K562 (cell line): ENCODE measurements at regions not wholly inside any gene's neighbourhood (a gene's known extent, or its start where the extent isn't known, plus 50 kb on each side); places are given as distances from the start of the nearest gene placed in this dataset.

Experiments used
- CBFA2T2 ChIP-seq: fragments of 450-650 bp; conservative IDR thresholded peaks from 2 replicates; pipeline ENCODE4 v1.6.1; 2017; ENCODE audit warnings: mild to moderate bottlenecking
- CBX3 ChIP-seq, 2 experiments: IDR thresholded peaks; 1 replicate in 1 of 2; 2 replicates in 1 of 2; pipeline ENCODE4 v1.6.1; 2012; ENCODE audit warnings: inconsistent platforms in 2 of 2, low read length in 2 of 2, borderline replicate concordance in 1 of 2, control low read depth in 1 of 2
- CEBPG ChIP-seq, 3 experiments: fragments of 200-800 bp in 1 of 3; sonication (Bioruptor generic) in 1 of 3; sonication (generic) in 1 of 3; formaldehyde crosslinking in 1 of 3; IDR thresholded peaks in 2 of 3; conservative IDR thresholded peaks in 1 of 3; 2 replicates each; pipeline versions ENCODE4 v1.6.1 to v1.8.0; 2016 to 2022; ENCODE audit warnings: missing compliant biosample characterization in 2 of 3, missing genetic modification characterization in 2 of 3, mild to moderate bottlenecking in 1 of 3, missing genetic modification reagents in 1 of 3
- CHCHD3 ChIP-seq: fragments of 250-450 bp; sonication (Bioruptor Pico); IDR thresholded peaks from 2 replicates; pipeline ENCODE4 v2.1.2; 2022; ENCODE audit warnings: mild to moderate bottlenecking
- CXXC5 ChIP-seq: fragments of 250-450 bp; sonication (Bioruptor Pico); IDR thresholded peaks from 2 replicates; pipeline ENCODE4 v1.8.0; 2022; ENCODE audit warnings: inconsistent platforms, mild to moderate bottlenecking, moderate library complexity
- DPF2 ChIP-seq: fragments of 450-650 bp; IDR thresholded peaks from 2 replicates; pipeline ENCODE4 v1.6.1; 2016
- EHMT2 ChIP-seq: fragments of 450-650 bp; IDR thresholded peaks from 2 replicates; pipeline ENCODE4 v1.6.1; 2018; ENCODE audit warnings: antibody characterized with exemption
- ELF1 ChIP-seq: fragments of 200-800 bp; sonication (Bioruptor generic); IDR thresholded peaks from 2 replicates; pipeline ENCODE4 v1.6.1; 2016; ENCODE audit warnings: missing genetic modification characterization, missing compliant biosample characterization
- EP300 ChIP-seq: IDR thresholded peaks from 2 replicates; pipeline ENCODE4 v1.6.1; 2012; ENCODE audit warnings: low read length, improper control_type of control experiment
- IFI16 ChIP-seq: fragments of 250-450 bp; sonication (Bioruptor Pico); IDR thresholded peaks from 2 replicates; pipeline ENCODE4 v2.1.2; 2022; ENCODE audit warnings: mild to moderate bottlenecking, inconsistent platforms
- IRF2 ChIP-seq: sonication (generic); formaldehyde crosslinking; IDR thresholded peaks from 2 replicates; pipeline ENCODE4 v1.8.1; 2022; ENCODE audit warnings: mild to moderate bottlenecking, missing genetic modification reagents
- KLF10 ChIP-seq: fragments of 250-450 bp; sonication (Bioruptor Pico); IDR thresholded peaks from 2 replicates; pipeline ENCODE4 v1.6.1; 2021; ENCODE audit warnings: matching md5 sums
- L3MBTL2 ChIP-seq: fragments of 450-650 bp; IDR thresholded peaks from 2 replicates; pipeline ENCODE4 v1.6.1; 2016; ENCODE audit warnings: mild to moderate bottlenecking, moderate library complexity
- MAFF ChIP-seq: IDR thresholded peaks from 2 replicates; pipeline ENCODE4 v1.6.1; 2012; ENCODE audit warnings: low read length, improper control_type of control experiment
- NFIC ChIP-seq: fragments of 450-650 bp; IDR thresholded peaks from 2 replicates; pipeline ENCODE4 v1.6.1; 2017; ENCODE audit warnings: mild to moderate bottlenecking, inconsistent platforms
- POLR2AphosphoS2 ChIP-seq: IDR thresholded peaks from 2 replicates; pipeline ENCODE4 v1.6.1; 2012; ENCODE audit warnings: low read length, improper control_type of control experiment
- TAL1 ChIP-seq: fragments of 450-650 bp; IDR thresholded peaks from 2 replicates; pipeline ENCODE4 v1.6.1; 2016; ENCODE audit warnings: mild to moderate bottlenecking
- TARDBP ChIP-seq: fragments of 450-650 bp; IDR thresholded peaks from 2 replicates; pipeline ENCODE4 v1.6.1; 2016
- TEAD1 ChIP-seq, 2 experiments: fragments of 450-650 bp in 1 of 2; sonication (generic) in 1 of 2; formaldehyde crosslinking; IDR thresholded peaks; 2 replicates each; pipeline versions ENCODE4 v1.4.0 to v1.8.0; 2020 to 2022; ENCODE audit warnings: mild to moderate bottlenecking in 2 of 2, missing genetic modification reagents in 1 of 2
- TEAD4 ChIP-seq, 2 experiments: sonication (generic) in 1 of 2; formaldehyde crosslinking in 1 of 2; IDR thresholded peaks; 2 replicates each; pipeline versions ENCODE4 v1.6.1 to v1.8.0; 2012 to 2022; ENCODE audit warnings: borderline replicate concordance in 1 of 2, inconsistent platforms in 1 of 2, low read length in 1 of 2, mild to moderate bottlenecking in 1 of 2, missing genetic modification reagents in 1 of 2
- TRIM28 ChIP-seq: fragments of 450-650 bp; IDR thresholded peaks from 2 replicates; pipeline ENCODE4 v1.6.1; 2017
- U2AF2 ChIP-seq: fragments of 200-400 bp; formaldehyde crosslinking; optimal IDR thresholded peaks from 2 replicates; pipeline ENCODE3; 2017; ENCODE audit warnings: low read depth, mild to moderate bottlenecking, low read length
- ZKSCAN3 ChIP-seq: fragments of 250-450 bp; sonication (Bioruptor Pico); IDR thresholded peaks from 2 replicates; pipeline ENCODE4 v1.4.0; 2020
- ZNF253 ChIP-seq: fragments of 250-450 bp; sonication (Bioruptor Pico); conservative IDR thresholded peaks from 2 replicates; pipeline ENCODE4 v1.6.1; 2021; ENCODE audit warnings: mild to moderate bottlenecking
- ZNF695 ChIP-seq: fragments of 450-650 bp; formaldehyde crosslinking; IDR thresholded peaks from 2 replicates; pipeline ENCODE4 v1.4.0; 2020; ENCODE audit warnings: mild to moderate bottlenecking, moderate library complexity
- TF ChIP-seq, protein P1 (sequence below): conservative IDR thresholded peaks from 2 replicates; pipeline ENCODE4 v1.6.1; 2011; ENCODE audit warnings: low read depth, mild to moderate bottlenecking, low read length; ENCODE audit not compliant: control insufficient read depth
- TF ChIP-seq, protein P2 (sequence below): fragments of 250-450 bp; sonication (Bioruptor Pico); IDR thresholded peaks from 2 replicates; pipeline ENCODE4 v1.9.0; 2021; ENCODE audit warnings: mild to moderate bottlenecking
- TF ChIP-seq, protein P3 (sequence below): sonication (generic); IDR thresholded peaks from 2 replicates; pipeline ENCODE4 v1.6.1; 2016
- TF ChIP-seq, protein P4 (sequence below): fragments of 250-450 bp; sonication (Bioruptor Pico); IDR thresholded peaks from 2 replicates; pipeline ENCODE4 v1.8.0; 2022; ENCODE audit warnings: moderate library complexity, mild to moderate bottlenecking, inconsistent platforms
- TF ChIP-seq, protein P5 (sequence below): sonication (generic); formaldehyde crosslinking; IDR thresholded peaks from 2 replicates; pipeline ENCODE4 v1.8.0; 2022; ENCODE audit warnings: mild to moderate bottlenecking, missing genetic modification reagents

DNA sequence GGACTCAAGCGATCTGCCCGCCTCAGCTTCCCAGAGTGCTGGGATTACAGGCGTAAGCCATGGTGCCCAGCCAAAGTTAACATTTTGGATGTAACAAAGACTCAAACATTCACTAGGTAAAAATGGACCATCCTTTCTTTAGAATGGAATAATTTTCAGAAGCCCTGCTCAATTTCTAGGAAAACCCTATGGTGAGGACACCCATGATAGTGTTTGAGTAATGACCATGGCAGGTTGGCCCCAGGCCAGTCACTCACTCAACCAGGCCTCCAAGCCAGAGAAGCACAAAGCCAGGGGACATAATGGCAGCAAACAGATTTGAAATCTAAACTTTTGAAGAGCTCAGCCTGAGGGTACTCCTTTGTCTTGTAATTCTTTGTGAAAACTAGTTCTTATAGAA lies 59.9 kb upstream of the GPR6 start (continued):
- TF ChIP-seq, protein P1, sequence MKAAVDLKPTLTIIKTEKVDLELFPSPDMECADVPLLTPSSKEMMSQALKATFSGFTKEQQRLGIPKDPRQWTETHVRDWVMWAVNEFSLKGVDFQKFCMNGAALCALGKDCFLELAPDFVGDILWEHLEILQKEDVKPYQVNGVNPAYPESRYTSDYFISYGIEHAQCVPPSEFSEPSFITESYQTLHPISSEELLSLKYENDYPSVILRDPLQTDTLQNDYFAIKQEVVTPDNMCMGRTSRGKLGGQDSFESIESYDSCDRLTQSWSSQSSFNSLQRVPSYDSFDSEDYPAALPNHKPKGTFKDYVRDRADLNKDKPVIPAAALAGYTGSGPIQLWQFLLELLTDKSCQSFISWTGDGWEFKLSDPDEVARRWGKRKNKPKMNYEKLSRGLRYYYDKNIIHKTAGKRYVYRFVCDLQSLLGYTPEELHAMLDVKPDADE: no peak
- TF ChIP-seq CEBPG (CRISPR knock-in tag; IDR thresholded peaks at IDR 0.05) (no peak), CEBPG (tag; conservative IDR thresholded peaks at IDR 0.05 in 1 of 2, IDR thresholded peaks at IDR 0.05 in 1 of 2) (0 out of 4 replicates have a peak, but pooled peaks of 1 of the 2 experiments have one; percentile 5), KLF10 (CRISPR knock-in tag) (no peak), U2AF2 (no peak), NFIC (peak; percentile 35; the same call in 1 of the 2 replicates), DPF2 (no peak), TEAD1 (CRISPR knock-in tag; IDR thresholded peaks at IDR 0.05) (no peak), ELF1 (tag) (no peak), CBFA2T2 (no peak), POLR2AphosphoS2 (no peak), CXXC5 (CRISPR knock-in tag) (no peak), IRF2 (CRISPR knock-in tag) (no peak), CBX3 (IDR thresholded peaks at IDR 0.05; ENCODE audit: borderline replicate concordance in 1 of 2, low read length in 2 of 2) (no peak), CHCHD3 (CRISPR knock-in tag) (no peak), MAFF (no peak), IFI16 (CRISPR knock-in tag) (no peak), TEAD4 (IDR thresholded peaks at IDR 0.05; ENCODE audit: low read length) (no peak), TEAD4 (CRISPR knock-in tag; IDR thresholded peaks at IDR 0.05; ENCODE audit: borderline replicate concordance) (no peak), TARDBP (no peak), TAL1 (no peak), EP300 (0 out of 2 replicates have a peak, but pooled peaks have one; percentile 10), EHMT2 (no peak), TRIM28 (no peak), ZNF695 (CRISPR knock-in tag) (no peak), L3MBTL2 (no peak), ZKSCAN3 (no peak), ZNF253 (CRISPR knock-in tag) (no peak)
- TF ChIP-seq, protein P2, sequence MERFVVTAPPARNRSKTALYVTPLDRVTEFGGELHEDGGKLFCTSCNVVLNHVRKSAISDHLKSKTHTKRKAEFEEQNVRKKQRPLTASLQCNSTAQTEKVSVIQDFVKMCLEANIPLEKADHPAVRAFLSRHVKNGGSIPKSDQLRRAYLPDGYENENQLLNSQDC (CRISPR knock-in tag): no peak
- TF ChIP-seq, protein P3, sequence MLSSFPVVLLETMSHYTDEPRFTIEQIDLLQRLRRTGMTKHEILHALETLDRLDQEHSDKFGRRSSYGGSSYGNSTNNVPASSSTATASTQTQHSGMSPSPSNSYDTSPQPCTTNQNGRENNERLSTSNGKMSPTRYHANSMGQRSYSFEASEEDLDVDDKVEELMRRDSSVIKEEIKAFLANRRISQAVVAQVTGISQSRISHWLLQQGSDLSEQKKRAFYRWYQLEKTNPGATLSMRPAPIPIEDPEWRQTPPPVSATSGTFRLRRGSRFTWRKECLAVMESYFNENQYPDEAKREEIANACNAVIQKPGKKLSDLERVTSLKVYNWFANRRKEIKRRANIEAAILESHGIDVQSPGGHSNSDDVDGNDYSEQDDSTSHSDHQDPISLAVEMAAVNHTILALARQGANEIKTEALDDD: no peak
- TF ChIP-seq, protein P4, sequence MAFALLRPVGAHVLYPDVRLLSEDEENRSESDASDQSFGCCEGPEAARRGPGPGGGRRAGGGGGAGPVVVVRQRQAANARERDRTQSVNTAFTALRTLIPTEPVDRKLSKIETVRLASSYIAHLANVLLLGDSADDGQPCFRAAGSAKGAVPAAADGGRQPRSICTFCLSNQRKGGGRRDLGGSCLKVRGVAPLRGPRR: no peak
- TF ChIP-seq, protein P5, sequence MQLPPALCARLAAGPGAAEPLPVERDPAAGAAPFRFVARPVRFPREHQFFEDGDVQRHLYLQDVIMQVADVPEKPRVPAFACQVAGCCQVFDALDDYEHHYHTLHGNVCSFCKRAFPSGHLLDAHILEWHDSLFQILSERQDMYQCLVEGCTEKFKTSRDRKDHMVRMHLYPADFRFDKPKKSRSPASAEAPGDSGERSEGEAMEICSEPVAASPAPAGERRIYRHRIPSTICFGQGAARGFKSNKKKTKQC (CRISPR knock-in tag): no peak
